Trophoblast cell (in vitro differentiated cells and primary cell): ENCODE measurements at regions not wholly inside any gene's neighbourhood (a gene's known extent, or its start where the extent isn't known, plus 50 kb on each side); places are given as distances from the start of the nearest gene placed in this dataset.

Experiments used
- DNase-seq, 2 donors: peaks; one replicate each; pipeline ENCODE4 v3.0.0-alpha.2; 2016
- H2AFZ ChIP-seq: 2 replicates; pipeline ENCODE4 v1.6.1; 2013; ENCODE audit warnings: low read length, moderate library complexity, mild to moderate bottlenecking; ENCODE audit not compliant: insufficient read depth, poor library complexity
- H2AK5ac ChIP-seq: 2 replicates; pipeline ENCODE4 v1.6.1; 2013; ENCODE audit warnings: mild to moderate bottlenecking, low read length
- H2BK120ac ChIP-seq: 2 replicates; pipeline ENCODE4 v1.6.1; 2013; ENCODE audit warnings: low read length, mild to moderate bottlenecking, moderate library complexity; ENCODE audit not compliant: insufficient read depth, poor library complexity
- H2BK12ac ChIP-seq: 2 replicates; pipeline ENCODE4 v1.6.1; 2013; ENCODE audit warnings: mild to moderate bottlenecking, low read length, moderate library complexity
- H2BK5ac ChIP-seq: 2 replicates; pipeline ENCODE4 v1.6.1; 2013; ENCODE audit warnings: low read length, low read depth, moderate library complexity, mild to moderate bottlenecking; ENCODE audit not compliant: poor library complexity
- H3K14ac ChIP-seq: 2 replicates; pipeline ENCODE4 v1.6.1; 2013; ENCODE audit warnings: mild to moderate bottlenecking, low read length
- H3K18ac ChIP-seq: 2 replicates; pipeline ENCODE4 v1.6.1; 2013; ENCODE audit warnings: mild to moderate bottlenecking, low read length
- H3K23ac ChIP-seq: 2 replicates; pipeline ENCODE4 v1.6.1; 2013; ENCODE audit warnings: low read length
- H3K27ac ChIP-seq: 2 replicates; pipeline ENCODE4 v1.5.1; 2013; ENCODE audit warnings: low read depth, mild to moderate bottlenecking, inconsistent platforms, low read length, moderate library complexity
- H3K27me3 ChIP-seq: 2 replicates; pipeline ENCODE4 v1.6.1; 2013; ENCODE audit warnings: inconsistent platforms, mild to moderate bottlenecking, low read length, moderate library complexity; ENCODE audit not compliant: insufficient read depth
- H3K36me3 ChIP-seq, 2 experiments: 1 replicate in 1 of 2; 2 replicates in 1 of 2; pipeline ENCODE4 v1.6.1; 2013; ENCODE audit warnings: low read length in 2 of 2, mild to moderate bottlenecking in 2 of 2, moderate library complexity in 1 of 2; ENCODE audit not compliant: insufficient read depth in 2 of 2, control insufficient read depth in 1 of 2
- H3K4ac ChIP-seq: 2 replicates; pipeline ENCODE4 v1.6.1; 2013; ENCODE audit warnings: low read depth, mild to moderate bottlenecking, low read length, moderate library complexity
- H3K4me1 ChIP-seq, 2 experiments: 1 replicate in 1 of 2; 2 replicates in 1 of 2; pipeline ENCODE4 v1.6.1; 2013; ENCODE audit warnings: low read length in 2 of 2, mild to moderate bottlenecking in 2 of 2, moderate library complexity in 1 of 2; ENCODE audit not compliant: insufficient read depth in 2 of 2, control insufficient read depth in 1 of 2
- H3K4me2 ChIP-seq: 2 replicates; pipeline ENCODE4 v1.6.1; 2013; ENCODE audit warnings: inconsistent platforms, mild to moderate bottlenecking, low read length, moderate library complexity
- H3K4me3 ChIP-seq: 2 replicates; pipeline ENCODE4 v1.5.1; 2013; ENCODE audit warnings: mild to moderate bottlenecking, low read depth, low read length, inconsistent platforms
- H3K79me1 ChIP-seq: one replicate; pipeline ENCODE4 v1.6.1; 2013; ENCODE audit warnings: low read length
- H3K79me2 ChIP-seq: 2 replicates; pipeline ENCODE4 v1.6.1; 2013; ENCODE audit warnings: low read length, mild to moderate bottlenecking; ENCODE audit not compliant: control insufficient read depth, insufficient read depth, poor library complexity
- H3K9ac ChIP-seq: 2 replicates; pipeline ENCODE4 v1.6.1; 2013; ENCODE audit warnings: mild to moderate bottlenecking, low read length
- H3K9me3 ChIP-seq: 2 replicates; pipeline ENCODE4 v1.6.1; 2013; ENCODE audit warnings: low read depth, mild to moderate bottlenecking, control low read depth, inconsistent platforms, low read length; ENCODE audit not compliant: insufficient read depth
- H4K12ac ChIP-seq: 2 replicates; pipeline ENCODE4 v1.6.1; 2013; ENCODE audit warnings: low read depth, mild to moderate bottlenecking, low read length, moderate library complexity
- H4K8ac ChIP-seq: 2 replicates; pipeline ENCODE4 v1.6.1; 2013; ENCODE audit warnings: low read depth, mild to moderate bottlenecking, low read length, moderate library complexity
- H4K91ac ChIP-seq: one replicate; pipeline ENCODE4 v1.6.1; 2013; ENCODE audit warnings: low read depth, mild to moderate bottlenecking, low read length, moderate library complexity
- WGBS: extraction: QIAGEN DNeasy Blood & Tissue Kit; methylation state at CpG from one replicate; pipeline ENCODE4 v1.1.7; 2013; ENCODE audit warnings: missing lambda C conversion rate; ENCODE audit not compliant: insufficient read length, insufficient coverage; ENCODE audit errors: extremely low coverage; 5-methylcytosine and 5-hydroxymethylcytosine counted together

DNA sequence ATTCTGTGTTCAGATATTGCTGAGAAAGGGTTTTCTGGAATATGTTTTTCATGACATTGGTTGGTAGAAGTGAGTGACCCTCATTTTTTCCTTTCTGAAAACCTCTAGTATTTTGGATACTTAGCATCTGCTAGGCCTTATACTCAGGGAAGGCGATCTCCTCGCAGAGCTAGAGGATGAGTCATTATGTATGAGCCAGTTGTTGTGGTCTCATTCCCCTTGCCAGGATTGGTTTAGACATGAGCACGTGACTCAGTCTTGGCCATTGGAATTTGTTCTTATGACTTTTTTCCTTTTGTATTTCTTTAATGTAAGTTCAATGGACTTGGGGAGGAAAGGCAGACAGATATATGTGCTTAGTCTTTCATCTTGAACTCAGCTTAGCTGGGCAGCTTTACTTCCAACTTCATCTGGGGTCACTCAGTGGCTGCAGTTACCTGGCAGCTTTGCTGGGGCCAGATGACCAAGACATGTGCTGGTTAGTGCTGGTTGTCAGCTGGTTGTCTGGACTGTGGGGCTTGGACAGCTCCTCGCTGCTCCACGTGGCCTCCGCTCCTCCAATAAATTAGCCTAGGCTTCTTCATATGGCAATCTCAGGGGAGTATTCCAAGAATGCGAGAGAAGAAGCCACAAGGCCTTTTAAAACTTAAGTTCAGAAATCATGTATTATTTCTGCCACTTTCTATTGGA lies 207.5 kb downstream of the IL20RB start:
- no peaks in the 10 kb centered on the region for H3K9me3 ChIP-seq
- WGBS: no CpG with 5 or more reads among the region's 7 CpGs
- H3K27ac ChIP-seq: no peak overlapping the region
- H3K18ac ChIP-seq: no peak overlapping the region
- no peak overlapping the region for H4K8ac ChIP-seq
- no peak overlapping the region for H3K14ac ChIP-seq
- H2AK5ac ChIP-seq: no peak overlapping the region
- no peak overlapping the region for H2BK120ac ChIP-seq
- no peaks in the 10 kb centered on the region for H3K27me3 ChIP-seq
- H2AFZ ChIP-seq: no peak overlapping the region
- no peaks in the 10 kb centered on the region for H3K36me3 ChIP-seq
- no peak overlapping the region for H2BK5ac ChIP-seq
- H2BK12ac ChIP-seq: no peak overlapping the region
- no peaks in the 10 kb centered on the region for H3K79me1 ChIP-seq
- no peak overlapping the region for H3K4me2 ChIP-seq
- H3K4ac ChIP-seq: no peak overlapping the region
- no peak overlapping the region for H3K9ac ChIP-seq
- no peak overlapping the region for H4K91ac ChIP-seq
- H3K79me2 ChIP-seq: no peaks in the 10 kb centered on the region
- no peak overlapping the region for H4K12ac ChIP-seq
- H3K23ac ChIP-seq: no peak overlapping the region
- DNase-seq: peak in 1 of 2 donors; percentile 4
- H3K4me3 ChIP-seq: no peak overlapping the region
- H3K4me1 ChIP-seq: peaks cover 0 to 3% of the 10 kb centered on the region in 2 experiments

DNA sequence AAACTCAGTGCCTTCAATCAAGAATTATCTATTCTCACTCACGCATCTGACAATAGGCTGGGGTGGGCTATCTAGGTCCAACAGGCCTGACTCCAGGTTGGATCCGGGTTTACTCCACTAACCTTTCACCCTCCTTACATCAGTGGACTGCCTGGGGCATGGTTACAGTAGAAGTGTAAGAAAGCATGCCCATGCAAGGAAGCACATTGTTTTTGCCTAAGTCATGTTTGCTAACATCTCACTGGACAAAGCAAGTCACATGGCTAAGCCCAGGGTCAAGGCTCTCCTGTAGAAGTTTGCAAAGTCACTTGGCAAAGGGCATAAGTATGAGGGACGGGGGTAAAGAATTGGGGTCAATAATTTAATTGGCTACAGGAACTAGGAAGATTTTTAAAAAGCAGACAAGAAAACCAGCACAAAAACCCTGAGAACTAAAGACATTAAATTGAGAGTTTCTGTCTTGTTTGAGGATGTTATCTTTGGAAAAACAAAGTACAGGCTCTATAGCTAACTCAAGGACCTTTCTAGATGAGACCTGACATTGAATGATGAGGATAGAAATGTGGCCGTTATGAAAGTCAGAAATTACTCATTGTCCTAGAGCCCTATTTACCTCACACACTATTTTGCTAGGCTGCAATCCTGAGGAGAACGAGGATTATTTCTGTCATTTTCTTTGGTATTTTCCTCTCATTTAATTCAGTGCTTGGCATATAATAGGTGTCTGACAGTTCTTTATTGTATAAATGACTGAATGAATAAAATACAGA lies 214.2 kb downstream of the IL20RB start:
- Histone ChIP-seq H2BK5ac (no peak overlapping the region), H3K23ac (no peak overlapping the region), H3K9ac (no peak overlapping the region), H3K4ac (no peak overlapping the region), H3K4me1 (no peaks in the 10 kb centered on the region), H3K79me2 (no peaks in the 10 kb centered on the region), H3K14ac (no peak overlapping the region), H2AFZ (no peak overlapping the region), H3K4me3 (no peak overlapping the region), H2AK5ac (no peak overlapping the region), H3K27me3 (no peaks in the 10 kb centered on the region), H2BK120ac (no peak overlapping the region), H4K91ac (no peak overlapping the region), H2BK12ac (no peak overlapping the region), H3K4me2 (no peak overlapping the region), H3K9me3 (no peaks in the 10 kb centered on the region), H3K79me1 (no peaks in the 10 kb centered on the region), H4K8ac (no peak overlapping the region), H3K36me3 (no peaks in the 10 kb centered on the region), H3K27ac (no peak overlapping the region), H4K12ac (no peak overlapping the region), H3K18ac (no peak overlapping the region)
- peak; percentile 75 to 83 for DNase-seq
- WGBS: no CpG with 5 or more reads among the region's 5 CpGs

DNA sequence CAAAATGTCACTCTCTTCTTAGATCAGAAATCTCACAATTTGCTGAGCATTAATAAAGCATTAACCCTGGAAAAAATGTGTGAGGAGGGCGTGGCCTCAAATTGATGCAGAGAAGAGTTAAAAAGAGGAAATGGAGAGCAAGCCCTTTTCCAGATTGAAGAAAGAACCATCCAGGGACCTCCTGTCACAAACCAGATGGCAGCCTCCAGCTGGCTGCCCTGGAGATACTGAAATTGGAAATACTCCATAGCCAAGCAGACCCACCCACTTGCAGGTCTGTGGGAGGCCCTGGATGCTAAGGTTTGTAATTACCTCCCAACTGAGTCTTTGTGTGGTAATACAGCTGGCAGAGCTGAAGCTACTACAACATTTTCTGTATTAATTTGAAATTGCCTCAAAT lies 214.9 kb downstream of the IL20RB start:
- Histone ChIP-seq H3K79me1 (no peaks in the 10 kb centered on the region), H4K91ac (no peak overlapping the region), H2AK5ac (no peak overlapping the region), H3K18ac (no peak overlapping the region), H4K12ac (no peak overlapping the region), H2AFZ (no peak overlapping the region), H3K23ac (no peak overlapping the region), H4K8ac (no peak overlapping the region), H3K4ac (no peak overlapping the region), H2BK5ac (no peak overlapping the region), H3K27me3 (no peaks in the 10 kb centered on the region), H3K36me3 (no peaks in the 10 kb centered on the region), H3K4me2 (no peak overlapping the region), H3K79me2 (no peaks in the 10 kb centered on the region), H3K4me3 (no peak overlapping the region), H3K4me1 (no peaks in the 10 kb centered on the region), H3K14ac (no peak overlapping the region), H3K9ac (no peak overlapping the region), H2BK12ac (no peak overlapping the region), H2BK120ac (no peak overlapping the region), H3K27ac (no peak overlapping the region), H3K9me3 (no peaks in the 10 kb centered on the region)
- WGBS: no CpG with 5 or more reads among the region's 1 CpG
- DNase-seq: no peak

DNA sequence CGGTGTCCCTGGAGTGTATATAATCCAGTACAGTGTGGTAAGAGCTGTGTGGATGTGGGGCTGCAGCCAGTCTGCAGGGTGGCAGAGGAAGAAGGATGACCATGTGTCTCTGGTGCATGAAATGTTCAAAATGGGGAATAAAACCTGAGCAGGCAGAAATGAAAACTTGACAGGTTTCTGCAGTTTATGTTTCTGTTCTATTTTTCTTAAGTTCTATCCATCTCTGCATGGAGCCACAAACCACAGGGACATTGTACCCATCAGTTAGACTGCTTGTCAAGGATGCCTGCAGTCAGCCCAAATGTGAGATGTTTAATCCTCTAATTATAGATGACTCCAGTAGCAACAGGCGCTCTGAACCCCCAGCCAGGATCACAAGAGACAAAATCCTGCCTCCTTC lies 216.7 kb downstream of the IL20RB start:
- no peak overlapping the region for H3K23ac ChIP-seq
- no peaks in the 10 kb centered on the region for H3K4me1 ChIP-seq
- no peak overlapping the region for H4K12ac ChIP-seq
- H2BK12ac ChIP-seq: no peak overlapping the region
- WGBS: no CpG with 5 or more reads among the region's 2 CpGs
- H3K36me3 ChIP-seq: no peaks in the 10 kb centered on the region
- no peak overlapping the region for H2BK120ac ChIP-seq
- H4K91ac ChIP-seq: no peak overlapping the region
- H3K27me3 ChIP-seq: no peaks in the 10 kb centered on the region
- no peak overlapping the region for H3K4me3 ChIP-seq
- no peak overlapping the region for H2AK5ac ChIP-seq
- no peak overlapping the region for H4K8ac ChIP-seq
- H3K27ac ChIP-seq: no peak overlapping the region
- H2BK5ac ChIP-seq: no peak overlapping the region
- H3K79me2 ChIP-seq: no peaks in the 10 kb centered on the region
- no peaks in the 10 kb centered on the region for H3K9me3 ChIP-seq
- H3K18ac ChIP-seq: no peak overlapping the region
- H3K9ac ChIP-seq: no peak overlapping the region
- H3K4me2 ChIP-seq: no peak overlapping the region
- no peak overlapping the region for H3K14ac ChIP-seq
- DNase-seq: no peak
- H3K4ac ChIP-seq: no peak overlapping the region
- no peak overlapping the region for H2AFZ ChIP-seq
- no peaks in the 10 kb centered on the region for H3K79me1 ChIP-seq
